PC-3 (cell line): ENCODE measurements at regions not wholly inside any gene's neighbourhood (a gene's known extent, or its start where the extent isn't known, plus 50 kb on each side); places are given as distances from the start of the nearest gene placed in this dataset.

Source experiments
- ATAC-seq: fragments of 200-7000 bp; cut with Tn5 transposase; 2 replicates; pipeline ENCODE4 v1.9.1; 2020; ENCODE audit warnings: mild to moderate bottlenecking, moderate library complexity
- BruUV-seq: library from RNA; stranded (reverse); fragments of 400-500 nt; replicated peaks from 2 replicates; lab custom pipeline; 2021; lab: Mats Ljungman, UMichigan
- CTCF ChIA-PET: fragments of 300-600 bp; sonication (Branson Sonifier 250); formaldehyde crosslinking; loops from one replicate; lab custom pipeline; 2022; ENCODE audit warnings: antibody characterized with exemption; lab: Charles Lee
- POLR2A ChIA-PET: fragments of 300-600 bp; sonication (Branson Sonifier 250); formaldehyde crosslinking; loops from one replicate; lab custom pipeline; 2022; ENCODE audit warnings: antibody characterized with exemption; ENCODE audit not compliant: unreplicated experiment; lab: Charles Lee
- DNase-seq: peaks from one replicate; pipeline ENCODE4 v3.0.0-alpha.2; 2015
- H2AFZ ChIP-seq: fragments of 300-600 bp; sonication (generic); 2 replicates; pipeline ENCODE4 v1.6.0; 2016; ENCODE audit warnings: antibody characterized with exemption, low read length
- H3F3A ChIP-seq: fragments of 300-600 bp; sonication (generic); one replicate; pipeline ENCODE4 v1.6.0; 2017; ENCODE audit warnings: antibody characterized with exemption, low read length, control low read depth, mild to moderate bottlenecking; ENCODE audit not compliant: unreplicated experiment
- H3K27ac ChIP-seq: fragments of 300-600 bp; sonication (generic); 2 replicates; pipeline ENCODE4 v1.5.1; 2016; ENCODE audit warnings: mild to moderate bottlenecking, low read length
- H3K27me3 ChIP-seq: fragments of 300-600 bp; sonication (generic); 2 replicates; pipeline ENCODE4 v1.6.1; 2016; ENCODE audit warnings: low read length, mixed read lengths
- H3K36me3 ChIP-seq: fragments of 300-600 bp; sonication (generic); 2 replicates; pipeline ENCODE4 v1.6.1; 2016; ENCODE audit warnings: low read depth, mixed run types, low read length, mixed read lengths
- H3K4me1 ChIP-seq: fragments of 300-600 bp; sonication (generic); 2 replicates; pipeline ENCODE4 v1.5.1; 2016; ENCODE audit warnings: low read length; ENCODE audit not compliant: insufficient read depth
- H3K4me2 ChIP-seq: fragments of 300-600 bp; sonication (generic); 2 replicates; pipeline ENCODE4 v1.6.0; 2016; ENCODE audit warnings: low read length
- H3K4me3 ChIP-seq: fragments of 300-600 bp; sonication (generic); 2 replicates; pipeline ENCODE4 v1.5.1; 2016; ENCODE audit warnings: mild to moderate bottlenecking, low read length, mixed read lengths
- H3K79me2 ChIP-seq: fragments of 300-600 bp; sonication (generic); 2 replicates; pipeline ENCODE4 v1.6.1; 2017; ENCODE audit warnings: low read length, mixed read lengths
- H3K9ac ChIP-seq: fragments of 300-600 bp; sonication (generic); 2 replicates; pipeline ENCODE4 v1.6.0; 2016; ENCODE audit warnings: mild to moderate bottlenecking, low read length
- H3K9me2 ChIP-seq: fragments of 300-600 bp; sonication (generic); replicated peaks from 2 replicates; pipeline ENCODE4 v1.6.1; 2016; ENCODE audit warnings: mixed run types, low read length, mixed read lengths
- H3K9me3 ChIP-seq: fragments of 300-600 bp; sonication (generic); 2 replicates; pipeline ENCODE4 v1.6.1; 2016; ENCODE audit warnings: low read length, mixed read lengths
- H4K20me1 ChIP-seq: fragments of 300-600 bp; sonication (generic); 2 replicates; pipeline ENCODE4 v1.6.1; 2016; ENCODE audit warnings: low read length, mixed read lengths
- CTCF ChIP-seq: fragments of 300-600 bp; sonication (generic); conservative IDR thresholded peaks from 2 replicates; pipeline ENCODE4 v1.5.1; 2017; ENCODE audit warnings: antibody characterized with exemption, low read depth, mild to moderate bottlenecking, low read length
- EZH2 ChIP-seq: fragments of 300-600 bp; sonication (generic); IDR thresholded peaks from one replicate; pipeline ENCODE4 v1.6.1; 2017; ENCODE audit warnings: antibody characterized with exemption, mild to moderate bottlenecking, low read length; ENCODE audit not compliant: unreplicated experiment
- EZH2phosphoT487 ChIP-seq: fragments of 300-600 bp; sonication (generic); IDR thresholded peaks from 2 replicates; pipeline ENCODE4 v1.6.1; 2018; ENCODE audit warnings: mild to moderate bottlenecking, antibody characterized with exemption, low read length, borderline replicate concordance
- intact Hi-C: fragments of 100-400 bp; cut with micrococcal nuclease; formaldehyde crosslinking; loops from 2 replicates; pipeline ENCODE4 v1.9.0; 2023

GRCh38 chr21:38170704-38171682 lies 85.8 kb upstream of the KCNJ15 start:
- Histone ChIP-seq H4K20me1 (no peaks in the 10 kb centered on the region), H3F3A (no peaks in the 10 kb centered on the region), H3K9ac (no peak overlapping the region), H3K36me3 (no peaks in the 10 kb centered on the region), H3K9me2 (no peaks in the 10 kb centered on the region), H3K4me2 (peak overlapping the region; percentile 35), H3K27ac (peak overlapping the region; percentile 20; the same call in 1 of the 2 replicates), H3K79me2 (no peaks in the 10 kb centered on the region), H3K4me3 (no peak overlapping the region), H3K27me3 (no peaks in the 10 kb centered on the region), H2AFZ (no peak overlapping the region), H3K9me3 (no peaks in the 10 kb centered on the region), H3K4me1 (peaks cover 15% of the 10 kb centered on the region)
- no peak for ATAC-seq
- TF ChIP-seq CTCF (no peak), EZH2 (no peak)
- peak; percentile 16 for DNase-seq
- BruUV-seq: no TSS peak
- ChIA-PET POLR2A (no interaction called here), CTCF (interaction anchor here (0.6 to 1.3 kb wide), 3 partner anchors 47 to 182 kb away, joined by 4 to 6 read pairs (median 5); no protein-coding TSS in a partner anchor)
- intact Hi-C loops: loop anchor here (5.0 kb wide), 1 partner anchor 181 kb away; no protein-coding TSS in a partner anchor

- Histone ChIP-seq H3K79me2 (no peaks in the 10 kb centered on the region), H3K27ac (peak overlapping the region; percentile 20; the same call in 1 of the 2 replicates), H3K4me2 (peak overlapping the region; percentile 35), H3K9me3 (no peaks in the 10 kb centered on the region), H3K9me2 (no peaks in the 10 kb centered on the region), H3K27me3 (no peaks in the 10 kb centered on the region), H3K4me1 (peaks cover 15% of the 10 kb centered on the region), H4K20me1 (no peaks in the 10 kb centered on the region), H3K9ac (no peak overlapping the region), H2AFZ (no peak overlapping the region), H3F3A (no peaks in the 10 kb centered on the region), H3K4me3 (no peak overlapping the region), H3K36me3 (no peaks in the 10 kb centered on the region)
- ATAC-seq (peak; percentile 67), DNase-seq (peak; percentile 55)
- intact Hi-C loops: loop anchor here (5.0 kb wide), 1 partner anchor 180 kb away; no protein-coding TSS in a partner anchor
- CTCF ChIA-PET: interaction anchor here (0.7 to 0.8 kb wide), 2 partner anchors 181 to 471 kb away, joined by 6 read pairs; no protein-coding TSS in a partner anchor
- POLR2A ChIA-PET: interaction anchor here (0.6 kb wide), 1 partner anchor 526 kb away, joined by 8 read pairs; no protein-coding TSS in a partner anchor
- TF ChIP-seq EZH2: no peak
- TF ChIP-seq EZH2phosphoT487: no peak
- peak; percentile 45 for TF ChIP-seq CTCF
- no TSS peak for BruUV-seq
Observed at GRCh38 chr21:38171723-38172344, 85.0 kb upstream of the KCNJ15 start.
